Type B pancreatic cell (in vitro differentiated cells): ENCODE measurements at regions not wholly inside any gene's neighbourhood (a gene's known extent, or its start where the extent isn't known, plus 50 kb on each side); places are given as distances from the start of the nearest gene placed in this dataset.

Experiments used
- DNase-seq: peaks from one replicate; pipeline ENCODE4 v3.0.0; 2021; ENCODE audit warnings: mixed read lengths; ENCODE audit not compliant: unreplicated experiment; ENCODE audit errors: extremely low spot score
- H3K27ac Mint-ChIP-seq: 2 replicates; pipeline ENCODE4 v1.8.0; 2021; ENCODE audit warnings: mild to moderate bottlenecking, mixed read lengths
- H3K27me3 Mint-ChIP-seq: 2 replicates; pipeline ENCODE4 v1.8.0; 2021; ENCODE audit warnings: mixed read lengths
- H3K36me3 Mint-ChIP-seq: 2 replicates; pipeline ENCODE4 v1.8.0; 2021; ENCODE audit warnings: mixed read lengths
- H3K4me1 Mint-ChIP-seq: one replicate; pipeline ENCODE4 v1.8.0; 2021; ENCODE audit warnings: mixed read lengths; ENCODE audit not compliant: unreplicated experiment
- H3K4me3 Mint-ChIP-seq: 2 replicates; pipeline ENCODE4 v1.8.0; 2021; ENCODE audit warnings: mild to moderate bottlenecking, mixed read lengths
- H3K9me3 Mint-ChIP-seq: 2 replicates; pipeline ENCODE4 v1.8.0; 2021; ENCODE audit warnings: mixed read lengths
- TF ChIP-seq, protein P1 (sequence below): fragments of 200-600 bp; sonication (generic); conservative IDR thresholded peaks from 2 replicates; pipeline ENCODE4 v1.5.0; 2021; ENCODE audit warnings: antibody characterized with exemption, mild to moderate bottlenecking

GRCh38 chr10:10093021-10093420, 924.7 kb upstream of the CELF2 start:
- Mint-ChIP-seq H3K4me3 (no peak overlapping the region), H3K27ac (no peak overlapping the region), H3K27me3 (no peaks in the 10 kb centered on the region), H3K9me3 (no peaks in the 10 kb centered on the region), H3K4me1 (peaks cover 9% of the 10 kb centered on the region), H3K36me3 (no peaks in the 10 kb centered on the region)
- DNase-seq = no peak
- TF ChIP-seq, protein P1, sequence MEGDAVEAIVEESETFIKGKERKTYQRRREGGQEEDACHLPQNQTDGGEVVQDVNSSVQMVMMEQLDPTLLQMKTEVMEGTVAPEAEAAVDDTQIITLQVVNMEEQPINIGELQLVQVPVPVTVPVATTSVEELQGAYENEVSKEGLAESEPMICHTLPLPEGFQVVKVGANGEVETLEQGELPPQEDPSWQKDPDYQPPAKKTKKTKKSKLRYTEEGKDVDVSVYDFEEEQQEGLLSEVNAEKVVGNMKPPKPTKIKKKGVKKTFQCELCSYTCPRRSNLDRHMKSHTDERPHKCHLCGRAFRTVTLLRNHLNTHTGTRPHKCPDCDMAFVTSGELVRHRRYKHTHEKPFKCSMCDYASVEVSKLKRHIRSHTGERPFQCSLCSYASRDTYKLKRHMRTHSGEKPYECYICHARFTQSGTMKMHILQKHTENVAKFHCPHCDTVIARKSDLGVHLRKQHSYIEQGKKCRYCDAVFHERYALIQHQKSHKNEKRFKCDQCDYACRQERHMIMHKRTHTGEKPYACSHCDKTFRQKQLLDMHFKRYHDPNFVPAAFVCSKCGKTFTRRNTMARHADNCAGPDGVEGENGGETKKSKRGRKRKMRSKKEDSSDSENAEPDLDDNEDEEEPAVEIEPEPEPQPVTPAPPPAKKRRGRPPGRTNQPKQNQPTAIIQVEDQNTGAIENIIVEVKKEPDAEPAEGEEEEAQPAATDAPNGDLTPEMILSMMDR = no peak

GRCh38 chr10:10094691-10095090, 923.0 kb upstream of the CELF2 start:
- no peak overlapping the region for H3K27ac Mint-ChIP-seq
- H3K36me3 Mint-ChIP-seq = no peaks in the 10 kb centered on the region
- peaks cover 9% of the 10 kb centered on the region for H3K4me1 Mint-ChIP-seq
- no peaks in the 10 kb centered on the region for H3K27me3 Mint-ChIP-seq
- H3K9me3 Mint-ChIP-seq = no peaks in the 10 kb centered on the region
- TF ChIP-seq, protein P1 = no peak
- DNase-seq = no peak
- no peak overlapping the region for H3K4me3 Mint-ChIP-seq

- no peak overlapping the region for H3K27ac Mint-ChIP-seq
- no peaks in the 10 kb centered on the region for H3K36me3 Mint-ChIP-seq
- no peaks in the 10 kb centered on the region for H3K9me3 Mint-ChIP-seq
- no peak for DNase-seq
- TF ChIP-seq, protein P1 = no peak
- no peak overlapping the region for H3K4me3 Mint-ChIP-seq
- H3K27me3 Mint-ChIP-seq = no peaks in the 10 kb centered on the region
- peaks cover 9% of the 10 kb centered on the region for H3K4me1 Mint-ChIP-seq
Measured at GRCh38 chr10:10096296-10096695, 921.4 kb upstream of the CELF2 start.

GRCh38 chr10:10096898-10097297, 920.8 kb upstream of the CELF2 start:
- H3K27ac Mint-ChIP-seq = no peak overlapping the region
- H3K36me3 Mint-ChIP-seq = no peaks in the 10 kb centered on the region
- no peaks in the 10 kb centered on the region for H3K27me3 Mint-ChIP-seq
- H3K4me3 Mint-ChIP-seq = no peak overlapping the region
- DNase-seq = no peak
- no peaks in the 10 kb centered on the region for H3K9me3 Mint-ChIP-seq
- peaks cover 9% of the 10 kb centered on the region for H3K4me1 Mint-ChIP-seq
- TF ChIP-seq, protein P1 = no peak

GRCh38 chr10:10101106-10101505, 916.6 kb upstream of the CELF2 start:
- Mint-ChIP-seq H3K36me3 (no peaks in the 10 kb centered on the region), H3K9me3 (no peaks in the 10 kb centered on the region), H3K4me1 (no peaks in the 10 kb centered on the region), H3K27me3 (no peaks in the 10 kb centered on the region), H3K27ac (no peak overlapping the region), H3K4me3 (no peak overlapping the region)
- TF ChIP-seq, protein P1 = no peak
- no peak for DNase-seq
